GM12872 (cell line): ENCODE measurements at regions not wholly inside any gene's neighbourhood (a gene's known extent, or its start where the extent isn't known, plus 50 kb on each side); places are given as distances from the start of the nearest gene placed in this dataset.

Source experiments
- TF ChIP-seq, protein P1 (sequence below): IDR thresholded peaks from 3 replicates; pipeline ENCODE4 v1.5.1; 2011; ENCODE audit warnings: low read depth, mild to moderate bottlenecking, low read length, moderate library complexity; ENCODE audit not compliant: insufficient read depth

DNA sequence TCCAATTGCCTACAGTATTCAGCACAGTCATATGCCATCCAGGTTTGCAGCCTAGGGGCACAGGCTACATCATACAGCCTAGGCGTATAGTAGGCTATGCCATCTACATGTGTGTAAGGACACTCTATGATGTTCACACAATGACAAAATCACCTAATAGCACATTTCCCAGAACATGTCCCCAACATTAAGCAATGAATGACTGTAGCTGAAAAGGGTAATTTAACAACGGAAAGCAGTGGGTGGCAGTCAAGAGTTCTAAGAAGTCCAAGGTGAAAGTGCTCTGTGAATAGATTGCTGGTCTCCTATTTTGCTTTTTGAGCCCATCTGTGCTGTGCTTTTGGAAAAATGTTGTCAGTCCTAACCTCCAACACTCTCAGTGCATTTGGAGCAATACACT lies 162.6 kb downstream of the KLF6 start:
- TF ChIP-seq, protein P1, sequence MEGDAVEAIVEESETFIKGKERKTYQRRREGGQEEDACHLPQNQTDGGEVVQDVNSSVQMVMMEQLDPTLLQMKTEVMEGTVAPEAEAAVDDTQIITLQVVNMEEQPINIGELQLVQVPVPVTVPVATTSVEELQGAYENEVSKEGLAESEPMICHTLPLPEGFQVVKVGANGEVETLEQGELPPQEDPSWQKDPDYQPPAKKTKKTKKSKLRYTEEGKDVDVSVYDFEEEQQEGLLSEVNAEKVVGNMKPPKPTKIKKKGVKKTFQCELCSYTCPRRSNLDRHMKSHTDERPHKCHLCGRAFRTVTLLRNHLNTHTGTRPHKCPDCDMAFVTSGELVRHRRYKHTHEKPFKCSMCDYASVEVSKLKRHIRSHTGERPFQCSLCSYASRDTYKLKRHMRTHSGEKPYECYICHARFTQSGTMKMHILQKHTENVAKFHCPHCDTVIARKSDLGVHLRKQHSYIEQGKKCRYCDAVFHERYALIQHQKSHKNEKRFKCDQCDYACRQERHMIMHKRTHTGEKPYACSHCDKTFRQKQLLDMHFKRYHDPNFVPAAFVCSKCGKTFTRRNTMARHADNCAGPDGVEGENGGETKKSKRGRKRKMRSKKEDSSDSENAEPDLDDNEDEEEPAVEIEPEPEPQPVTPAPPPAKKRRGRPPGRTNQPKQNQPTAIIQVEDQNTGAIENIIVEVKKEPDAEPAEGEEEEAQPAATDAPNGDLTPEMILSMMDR = 0 out of 3 replicates have a peak, but pooled peaks have one; percentile 32

DNA sequence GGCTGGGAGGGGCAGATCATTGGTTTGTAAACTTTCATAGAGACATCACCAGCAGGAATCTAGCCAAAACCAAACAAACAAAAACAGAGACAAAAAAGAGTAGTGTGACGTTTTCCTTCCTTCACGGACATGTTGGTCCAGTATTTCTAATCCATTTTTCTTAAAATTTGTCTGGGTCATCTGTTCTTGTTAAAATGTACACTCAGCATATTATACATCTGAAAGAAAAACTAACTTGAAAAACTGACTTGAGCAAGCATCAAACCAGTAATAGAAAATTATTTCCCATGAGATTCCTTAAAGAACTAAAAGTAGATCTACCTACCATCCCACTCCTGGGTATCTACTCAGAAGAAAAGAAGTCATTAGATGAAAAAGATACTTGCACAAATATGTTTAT lies 164.2 kb downstream of the KLF6 start:
- TF ChIP-seq, protein P1 = no peak

DNA sequence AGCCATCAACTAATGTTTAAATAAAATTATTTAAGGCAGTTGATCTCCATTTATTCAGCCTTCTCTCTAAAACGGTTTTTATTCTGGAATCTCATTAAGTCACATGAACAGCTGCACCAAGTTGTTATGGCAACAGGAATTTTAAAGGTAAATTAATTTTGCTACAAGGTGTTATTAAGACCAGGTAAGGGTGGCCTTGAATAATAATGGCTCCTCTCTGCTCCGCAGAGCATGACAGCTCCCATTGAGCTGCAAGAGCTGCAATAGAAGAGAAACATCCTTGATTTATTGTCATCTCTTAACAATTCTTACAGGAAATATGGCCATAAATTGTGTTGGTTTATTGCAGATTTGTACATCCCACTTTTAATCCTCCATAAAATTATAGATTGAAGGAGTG lies 165.8 kb downstream of the KLF6 start:
- TF ChIP-seq, protein P1 = no peak

DNA sequence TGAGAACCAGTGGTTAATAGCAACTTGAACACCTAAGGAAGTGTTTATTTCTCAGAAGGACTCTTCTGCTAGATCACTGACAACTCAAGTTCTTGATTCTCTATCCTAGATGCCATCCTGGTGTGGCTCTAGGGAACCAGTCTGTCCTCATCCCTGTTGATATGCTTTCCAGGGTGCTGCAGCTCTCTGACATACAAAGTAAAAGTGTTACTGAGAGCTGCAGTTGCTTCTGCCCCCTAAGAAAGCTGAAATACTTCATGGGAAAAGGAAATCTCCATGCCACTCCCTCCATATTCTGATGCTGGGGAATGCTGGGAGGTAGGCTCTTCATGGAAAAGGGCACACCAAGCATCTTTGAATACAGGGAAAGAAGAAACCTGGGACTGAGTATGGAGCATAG lies 168.1 kb downstream of the KLF6 start:
- TF ChIP-seq, protein P1 = no peak

DNA sequence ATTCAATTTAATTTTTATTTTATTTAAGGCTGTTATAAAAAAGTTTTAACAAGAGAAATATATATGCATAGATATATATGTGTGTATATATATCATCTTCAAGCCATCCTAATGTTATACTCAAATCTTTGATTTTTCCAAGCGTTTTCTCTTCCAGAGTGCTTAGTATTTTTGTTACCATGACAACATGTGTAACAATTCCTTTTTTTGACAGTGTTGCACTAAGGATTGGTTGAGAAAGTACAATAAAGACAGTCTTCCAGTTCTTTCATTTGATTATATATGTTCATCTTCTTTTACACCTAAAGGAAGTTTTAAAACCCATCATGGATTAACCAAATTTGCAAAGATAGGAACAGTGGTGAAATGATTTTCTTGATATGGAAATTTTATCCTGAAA lies 171.7 kb downstream of the KLF6 start:
- TF ChIP-seq, protein P1 = no peak

DNA sequence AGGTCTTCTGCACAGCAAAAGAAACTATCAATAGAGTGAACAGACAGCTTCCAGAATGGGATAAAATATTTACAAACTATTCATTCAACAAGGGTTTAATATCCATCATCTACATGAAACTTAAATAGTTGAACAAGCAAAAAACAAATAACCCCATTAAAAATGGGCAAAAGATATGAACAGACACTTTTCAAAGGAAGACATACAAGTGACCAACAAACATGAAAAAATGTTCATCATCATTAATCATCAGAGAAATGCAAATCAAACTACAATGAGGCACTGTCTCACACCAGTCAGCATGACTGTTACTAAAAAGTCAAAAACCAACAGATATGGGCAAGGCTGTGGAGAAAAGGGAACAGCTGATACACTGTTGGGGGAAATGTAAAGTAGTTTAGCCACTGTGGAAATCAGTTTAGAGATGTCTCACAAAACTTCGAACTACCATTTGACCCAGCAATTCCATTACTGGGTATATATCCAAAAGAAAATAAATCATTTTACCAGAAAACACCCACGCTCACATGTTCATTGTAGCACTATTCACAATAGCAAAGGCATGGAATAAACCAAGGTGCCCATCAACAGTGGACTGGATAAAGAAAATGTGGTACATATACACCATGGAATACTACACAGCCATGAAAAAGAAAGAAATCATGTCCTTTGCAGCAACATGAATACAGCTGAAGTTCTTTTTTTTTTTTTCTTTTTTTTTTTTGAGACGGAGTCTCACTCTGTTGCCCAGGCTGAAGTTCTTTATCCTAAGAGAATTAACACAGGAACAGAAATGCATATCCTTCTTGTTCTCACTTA lies 172.6 kb downstream of the KLF6 start:
- TF ChIP-seq, protein P1 = no peak

DNA sequence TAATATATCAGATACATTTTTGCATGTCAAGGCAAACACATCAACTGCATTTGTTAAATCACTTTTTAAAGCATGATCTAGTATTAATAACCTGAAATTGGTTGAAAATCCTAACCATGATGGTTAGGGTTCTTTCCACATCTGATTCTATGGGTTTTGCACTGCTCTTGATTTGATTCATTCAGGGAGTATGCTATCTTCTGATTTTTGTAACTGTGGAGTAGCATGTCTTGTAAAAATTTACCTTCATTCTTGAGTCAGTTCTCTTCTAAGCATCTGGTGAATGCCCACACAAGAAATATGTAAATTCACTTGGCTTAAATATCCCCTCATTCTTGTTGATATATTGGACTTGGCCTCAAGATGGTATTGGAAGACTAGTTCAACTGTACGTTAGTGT lies 178.7 kb downstream of the KLF6 start:
- TF ChIP-seq, protein P1 = no peak
